ENCODE measurements at regions not wholly inside any gene's neighbourhood (a gene's known extent, or its start where the extent isn't known, plus 50 kb on each side); places are given as distances from the start of the nearest gene placed in this dataset.

DNA sequence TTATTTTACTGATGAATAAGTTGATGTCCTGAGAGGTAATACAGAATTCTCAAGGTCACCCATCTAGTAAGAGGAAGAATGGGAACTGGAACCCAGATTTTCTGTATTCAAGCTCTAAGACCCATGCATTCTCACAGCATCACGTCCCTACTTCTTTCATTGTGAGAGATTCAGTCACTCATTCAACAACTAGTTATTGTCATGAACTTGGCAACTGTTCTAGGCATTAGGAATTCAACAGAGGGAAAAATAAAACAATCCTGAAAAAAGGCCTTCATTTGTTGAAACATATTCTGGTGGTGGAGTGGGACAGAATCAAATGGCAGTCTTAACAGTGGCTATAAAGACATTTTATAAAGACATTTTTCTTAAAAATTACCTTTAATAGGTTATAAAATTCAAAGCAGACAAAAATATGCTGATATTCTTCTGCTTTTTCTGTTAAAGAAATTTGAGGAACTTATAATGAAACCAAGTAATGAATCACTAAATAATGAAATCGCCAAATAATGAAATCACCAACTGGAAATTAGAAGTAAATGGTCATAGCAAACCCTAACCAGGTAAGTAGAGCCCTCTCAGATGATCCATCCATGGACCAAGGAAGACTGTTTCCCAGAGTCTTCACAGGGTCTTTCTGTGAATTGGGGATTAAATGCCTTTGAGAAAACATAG is 136.5 kb upstream of the DPYD start:
- Histone ChIP-seq H3K9me3 (no peaks in the 10 kb centered on the region), H3K27ac (no peak overlapping the region), H3K27me3 (peaks cover 2 to 5% of the 10 kb centered on the region in 2 donors), H3K36me3 (no peaks in the 10 kb centered on the region), H3K4me1 (peaks cover 0 to 6% of the 10 kb centered on the region in 2 donors), H3K4me3 (no peak overlapping the region)
- no peak for TF ChIP-seq POLR2A (IDR thresholded peaks at IDR 0.05)
- TF ChIP-seq, protein P1, sequence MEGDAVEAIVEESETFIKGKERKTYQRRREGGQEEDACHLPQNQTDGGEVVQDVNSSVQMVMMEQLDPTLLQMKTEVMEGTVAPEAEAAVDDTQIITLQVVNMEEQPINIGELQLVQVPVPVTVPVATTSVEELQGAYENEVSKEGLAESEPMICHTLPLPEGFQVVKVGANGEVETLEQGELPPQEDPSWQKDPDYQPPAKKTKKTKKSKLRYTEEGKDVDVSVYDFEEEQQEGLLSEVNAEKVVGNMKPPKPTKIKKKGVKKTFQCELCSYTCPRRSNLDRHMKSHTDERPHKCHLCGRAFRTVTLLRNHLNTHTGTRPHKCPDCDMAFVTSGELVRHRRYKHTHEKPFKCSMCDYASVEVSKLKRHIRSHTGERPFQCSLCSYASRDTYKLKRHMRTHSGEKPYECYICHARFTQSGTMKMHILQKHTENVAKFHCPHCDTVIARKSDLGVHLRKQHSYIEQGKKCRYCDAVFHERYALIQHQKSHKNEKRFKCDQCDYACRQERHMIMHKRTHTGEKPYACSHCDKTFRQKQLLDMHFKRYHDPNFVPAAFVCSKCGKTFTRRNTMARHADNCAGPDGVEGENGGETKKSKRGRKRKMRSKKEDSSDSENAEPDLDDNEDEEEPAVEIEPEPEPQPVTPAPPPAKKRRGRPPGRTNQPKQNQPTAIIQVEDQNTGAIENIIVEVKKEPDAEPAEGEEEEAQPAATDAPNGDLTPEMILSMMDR (IDR thresholded peaks at IDR 0.05) = no peak
- no peak for DNase-seq (ENCODE audit: low spot score in 2 of 2)
- intact Hi-C loops (cut with DNase I; ENCODE audit: low total_unique reads) = no loop called here

DNA sequence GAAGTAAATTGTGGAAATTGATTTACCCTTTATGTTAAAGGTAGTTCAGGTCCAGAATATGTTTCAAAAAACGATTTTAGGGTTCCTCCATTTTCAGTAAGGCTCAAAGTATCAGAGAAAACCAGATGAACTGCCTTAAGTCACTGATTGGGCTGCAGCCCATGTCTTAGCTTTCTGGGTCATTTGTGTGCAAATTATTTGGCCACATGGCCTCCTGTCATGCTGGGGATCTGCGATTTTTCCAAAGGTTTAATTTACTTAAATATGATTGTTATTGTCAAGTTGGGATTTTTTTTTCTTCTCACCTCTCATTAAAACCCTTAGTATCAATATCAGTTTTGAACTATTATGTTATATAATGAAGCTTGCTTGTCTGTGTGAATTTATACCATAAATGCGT is 135.9 kb upstream of the DPYD start:
- Histone ChIP-seq H3K4me3 (no peak overlapping the region), H3K27ac (no peak overlapping the region), H3K36me3 (no peaks in the 10 kb centered on the region), H3K27me3 (peaks cover 2 to 5% of the 10 kb centered on the region in 2 donors), H3K9me3 (no peaks in the 10 kb centered on the region), H3K4me1 (peaks cover 0 to 6% of the 10 kb centered on the region in 2 donors)
- intact Hi-C loops (cut with DNase I; ENCODE audit: low total_unique reads) = no loop called here
- no peak for DNase-seq (ENCODE audit: low spot score in 2 of 2)
- TF ChIP-seq POLR2A (IDR thresholded peaks at IDR 0.05) (no peak), POLR2AphosphoS5 (IDR thresholded peaks at IDR 0.05) (no peak)
- TF ChIP-seq, protein P1 (IDR thresholded peaks at IDR 0.05) = no peak

DNA sequence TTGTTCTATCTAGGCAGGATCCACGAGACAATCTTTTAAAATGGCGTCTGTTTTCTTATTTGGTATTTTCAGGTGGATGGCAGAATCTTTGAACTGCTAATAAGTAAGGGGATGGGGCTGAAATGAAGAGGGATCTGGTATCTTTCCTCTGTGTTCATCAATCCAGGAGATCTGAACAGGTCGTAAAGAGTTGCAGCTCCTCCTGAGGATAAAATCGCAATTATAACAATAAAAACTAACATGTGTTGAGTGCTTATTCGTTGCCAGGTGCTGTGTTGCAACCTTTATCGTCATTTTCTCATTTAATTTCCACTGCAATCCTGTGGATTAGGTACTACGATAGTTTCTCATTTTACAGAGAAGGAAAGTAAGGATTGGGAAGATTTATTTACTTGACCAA is 134.6 kb upstream of the DPYD start:
- Histone ChIP-seq H3K4me3 (no peak overlapping the region), H3K36me3 (no peaks in the 10 kb centered on the region), H3K27ac (no peak overlapping the region), H3K4me1 (peaks cover 0 to 6% of the 10 kb centered on the region in 2 donors), H3K27me3 (peaks cover 2 to 5% of the 10 kb centered on the region in 2 donors), H3K9me3 (no peaks in the 10 kb centered on the region)
- TF ChIP-seq POLR2AphosphoS5 (IDR thresholded peaks at IDR 0.05) = no peak
- no peak for TF ChIP-seq POLR2A (IDR thresholded peaks at IDR 0.05)
- TF ChIP-seq, protein P1 (IDR thresholded peaks at IDR 0.05) = no peak
- DNase-seq (ENCODE audit: low spot score in 2 of 2) = no peak
- intact Hi-C loops (cut with DNase I; ENCODE audit: low total_unique reads) = no loop called here

DNA sequence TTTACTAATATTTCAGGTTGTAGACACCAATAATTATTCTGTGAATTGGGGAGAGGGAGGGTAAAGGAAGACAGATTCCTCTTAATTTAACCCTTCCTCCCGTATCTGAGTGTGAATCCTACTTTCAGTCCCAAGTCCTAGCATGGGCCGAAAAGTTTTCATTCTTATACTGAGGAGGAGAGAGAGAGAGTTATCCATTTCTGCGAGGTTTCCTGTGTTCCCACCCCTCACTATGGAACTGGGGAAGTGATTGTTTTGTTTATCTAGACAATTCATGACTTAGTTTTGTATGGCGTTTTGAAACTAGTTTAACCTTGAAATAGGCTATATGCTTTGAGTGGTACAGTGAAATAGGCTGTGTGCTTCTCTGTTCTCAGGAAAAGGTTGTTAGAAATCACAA is 134.0 kb upstream of the DPYD start:
- Histone ChIP-seq H3K9me3 (no peaks in the 10 kb centered on the region), H3K4me3 (no peak overlapping the region), H3K27me3 (peaks cover 2 to 12% of the 10 kb centered on the region in 2 donors), H3K4me1 (peaks cover 0 to 6% of the 10 kb centered on the region in 2 donors), H3K27ac (no peak overlapping the region), H3K36me3 (no peaks in the 10 kb centered on the region)
- TF ChIP-seq, protein P1 (IDR thresholded peaks at IDR 0.05) = no peak
- TF ChIP-seq POLR2A (IDR thresholded peaks at IDR 0.05) (no peak), POLR2AphosphoS5 (IDR thresholded peaks at IDR 0.05) (no peak)
- no peak for DNase-seq (ENCODE audit: low spot score in 2 of 2)
- intact Hi-C loops (cut with DNase I; ENCODE audit: low total_unique reads) = no loop called here

DNA sequence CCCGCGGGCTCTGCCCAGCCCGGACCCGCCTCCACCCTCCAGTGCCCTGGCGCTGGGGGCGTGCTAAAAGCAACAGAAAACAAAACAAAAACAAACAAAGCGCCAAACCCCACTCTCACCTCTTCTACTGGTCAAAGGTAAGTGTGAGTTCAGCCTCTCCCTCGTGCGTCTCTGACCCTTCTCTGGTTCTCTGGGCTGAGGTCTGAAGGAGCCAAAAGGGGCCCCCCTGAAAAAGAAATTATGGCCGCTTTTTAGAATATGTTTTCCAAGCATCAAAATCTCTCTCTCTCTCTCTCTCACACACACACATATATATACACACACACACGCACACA is 133.5 kb upstream of the DPYD start:
- intact Hi-C loops (cut with DNase I; ENCODE audit: low total_unique reads) = no loop called here
- H3K27ac ChIP-seq = no peak overlapping the region
- H3K9me3 ChIP-seq = no peaks in the 10 kb centered on the region

More for the DNA sequence above, 133.5 kb upstream of the DPYD start:
- Histone ChIP-seq H3K4me3 (peak overlapping the region; percentile 39 to 67 (median 50)), H3K36me3 (no peaks in the 10 kb centered on the region), H3K4me1 (peaks cover 0 to 6% of the 10 kb centered on the region in 2 donors), H3K27me3 (peaks cover 2 to 16% of the 10 kb centered on the region in 2 donors)
- TF ChIP-seq POLR2AphosphoS5 (IDR thresholded peaks at IDR 0.05) (no peak), POLR2A (IDR thresholded peaks at IDR 0.05) (no peak)
- TF ChIP-seq, protein P1 (IDR thresholded peaks at IDR 0.05) = no peak
- DNase-seq (ENCODE audit: low spot score in 2 of 2) = no peak
